CD4-positive, CD25-positive, alpha-beta regulatory T cell (primary cell): ENCODE measurements at regions not wholly inside any gene's neighbourhood (a gene's known extent, or its start where the extent isn't known, plus 50 kb on each side); places are given as distances from the start of the nearest gene placed in this dataset.
"Not testable (repeated sequence)": the region's sequence is repeated elsewhere in the genome, so short reads cannot be mapped to it uniquely, and the experiment has no call there.

Experiments
- ATAC-seq, 2 donors: fragments of 150-1000 bp; cut with Tn5 transposase; one replicate each; pipeline ENCODE4 v1.10.0; 2021; ENCODE audit warnings: low read depth in 2 of 2, moderate number of reproducible peaks in 2 of 2, moderate library complexity in 1 of 2
- DNase-seq, 3 donors: peaks; one replicate each; pipeline versions ENCODE4 v3.0.0 to v3.0.0-alpha.2; 2012 to 2022; ENCODE audit warnings: mixed read lengths in 1 of 3
- H3K27ac ChIP-seq: one replicate; pipeline ENCODE4 v1.7.0; 2013; ENCODE audit warnings: mild to moderate bottlenecking, low read length; ENCODE audit not compliant: insufficient read depth, poor library complexity, severe bottlenecking
- H3K27me3 ChIP-seq: one replicate; pipeline ENCODE4 v1.7.0; 2013; ENCODE audit warnings: low read length; ENCODE audit not compliant: control insufficient read depth, insufficient read depth
- H3K36me3 ChIP-seq: one replicate; pipeline ENCODE4 v1.7.0; 2013; ENCODE audit warnings: mild to moderate bottlenecking, low read length, moderate library complexity; ENCODE audit not compliant: control insufficient read depth, insufficient read depth
- H3K4me1 ChIP-seq: 2 replicates; pipeline ENCODE4 v1.7.0; 2013; ENCODE audit warnings: mild to moderate bottlenecking, low read length; ENCODE audit not compliant: insufficient read depth, control insufficient read depth, poor library complexity, severe bottlenecking
- H3K4me3 ChIP-seq: one replicate; pipeline ENCODE4 v1.7.0; 2013; ENCODE audit warnings: low read depth, mild to moderate bottlenecking, low read length, moderate library complexity
- H3K9me3 ChIP-seq, 2 experiments: 1 replicate in 1 of 2; 2 replicates in 1 of 2; pipeline ENCODE4 v1.7.0; 2013; ENCODE audit warnings: low read length in 2 of 2, mild to moderate bottlenecking in 1 of 2, moderate library complexity in 1 of 2; ENCODE audit not compliant: control insufficient read depth in 2 of 2
- H3K27ac Mint-ChIP-seq, 3 donors: one replicate each; pipeline ENCODE4 v1.8.0; 2020 to 2022; ENCODE audit warnings: mild to moderate bottlenecking in 3 of 3, mixed read lengths in 3 of 3, moderate library complexity in 2 of 3
- H3K27me3 Mint-ChIP-seq: one replicate; pipeline ENCODE4 v1.8.0; 2022; ENCODE audit warnings: mild to moderate bottlenecking, mixed read lengths
- H3K36me3 Mint-ChIP-seq: one replicate; pipeline ENCODE4 v1.8.0; 2020; ENCODE audit warnings: mixed read lengths
- H3K4me1 Mint-ChIP-seq, 4 donors: one replicate each; pipeline ENCODE4 v1.8.0; 2020 to 2022; ENCODE audit warnings: mixed read lengths in 4 of 4, mild to moderate bottlenecking in 1 of 4
- H3K4me3 Mint-ChIP-seq, 4 donors: one replicate each; pipeline ENCODE4 v1.8.0; 2020 to 2022; ENCODE audit warnings: mild to moderate bottlenecking in 4 of 4, mixed read lengths in 4 of 4, moderate library complexity in 3 of 4
- H3K9me3 Mint-ChIP-seq, 7 donors: one replicate each; pipeline ENCODE4 v1.8.0; 2020 to 2022; ENCODE audit warnings: mixed read lengths in 7 of 7, mild to moderate bottlenecking in 3 of 7, moderate library complexity in 2 of 7

GRCh38 chr1:245060684-245061374, 94.0 kb upstream of the KIF26B start:
- no peaks in the 10 kb centered on the region for H3K36me3 Mint-ChIP-seq
- Histone ChIP-seq H3K4me3 (no peak overlapping the region), H3K27me3 (no peaks in the 10 kb centered on the region), H3K36me3 (no peaks in the 10 kb centered on the region), H3K9me3 (no peaks in the 10 kb centered on the region), H3K4me1 (no peaks in the 10 kb centered on the region), H3K27ac (no peak overlapping the region)
- H3K4me1 Mint-ChIP-seq, result no peaks in the 10 kb centered on the region
- no peaks in the 10 kb centered on the region for H3K9me3 Mint-ChIP-seq
- DNase-seq, result no peak
- H3K4me3 Mint-ChIP-seq, result no peak overlapping the region
- H3K27me3 Mint-ChIP-seq, result no peaks in the 10 kb centered on the region
- H3K27ac Mint-ChIP-seq, result no peak overlapping the region
- no peak for ATAC-seq

DNA sequence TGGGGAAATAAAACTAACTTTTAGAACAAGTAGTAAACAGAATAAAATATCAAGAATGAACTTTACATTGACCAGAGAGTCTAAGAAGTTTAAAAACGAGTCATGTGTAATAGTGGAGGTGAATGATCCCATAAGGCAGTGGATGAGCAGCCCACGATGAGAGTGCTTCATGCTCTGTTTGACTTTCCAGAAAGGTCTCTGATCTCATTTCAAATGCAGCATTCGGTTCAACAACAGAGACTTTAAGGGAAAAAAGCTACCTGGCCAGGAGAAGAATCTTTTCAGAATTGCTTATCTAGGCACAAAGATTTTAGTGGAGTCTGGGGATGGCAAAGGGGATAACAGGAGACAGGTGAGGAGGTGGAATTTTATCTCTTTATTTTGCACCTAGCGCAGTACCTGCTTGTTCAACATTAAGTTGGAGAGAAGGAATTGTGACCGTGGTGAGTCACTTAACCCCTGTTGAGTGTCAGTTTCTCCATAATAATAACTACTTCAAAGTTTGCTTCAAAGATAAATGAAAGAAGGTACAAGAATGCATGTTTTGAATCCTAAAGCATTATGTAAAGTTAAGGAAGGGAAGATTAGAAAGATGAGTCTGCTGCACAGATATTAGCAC, 94.9 kb upstream of the KIF26B start:
- Mint-ChIP-seq H3K4me3 (no peak overlapping the region), H3K9me3 (no peaks in the 10 kb centered on the region), H3K27ac (no peak overlapping the region), H3K4me1 (no peaks in the 10 kb centered on the region), H3K27me3 (no peaks in the 10 kb centered on the region), H3K36me3 (no peaks in the 10 kb centered on the region)
- no peaks in the 10 kb centered on the region for H3K36me3 ChIP-seq
- no peak for DNase-seq
- H3K4me1 ChIP-seq, result no peaks in the 10 kb centered on the region
- H3K27ac ChIP-seq, result no peak overlapping the region
- no peaks in the 10 kb centered on the region for H3K9me3 ChIP-seq
- no peak for ATAC-seq
- no peaks in the 10 kb centered on the region for H3K27me3 ChIP-seq
- H3K4me3 ChIP-seq, result no peak overlapping the region

DNA sequence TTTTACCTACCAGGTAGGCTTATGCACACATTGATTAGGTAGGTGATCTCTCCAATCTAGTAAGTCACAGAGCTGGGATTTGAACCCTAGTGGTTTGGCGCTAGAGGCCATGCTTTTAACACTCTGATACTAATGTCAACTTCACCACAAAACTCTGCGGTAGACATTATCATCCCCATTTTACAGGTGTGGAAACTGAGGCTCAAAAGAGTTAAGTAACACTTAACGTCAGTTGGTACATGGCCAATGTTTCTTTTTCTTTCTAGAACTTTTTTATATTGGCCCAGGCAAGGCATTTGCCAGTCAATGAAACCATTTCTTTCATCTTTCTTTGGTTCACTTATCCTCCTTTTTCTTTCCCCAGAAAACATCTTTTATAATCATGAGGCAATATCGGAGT, 95.9 kb upstream of the KIF26B start:
- Histone ChIP-seq H3K4me3 (no peak overlapping the region), H3K27me3 (no peaks in the 10 kb centered on the region), H3K9me3 (no peaks in the 10 kb centered on the region), H3K27ac (no peak overlapping the region), H3K4me1 (no peaks in the 10 kb centered on the region), H3K36me3 (no peaks in the 10 kb centered on the region)
- H3K4me1 Mint-ChIP-seq, result no peaks in the 10 kb centered on the region
- no peak for ATAC-seq
- H3K9me3 Mint-ChIP-seq, result no peaks in the 10 kb centered on the region
- no peaks in the 10 kb centered on the region for H3K27me3 Mint-ChIP-seq
- H3K27ac Mint-ChIP-seq, result no peak overlapping the region
- no peak overlapping the region for H3K4me3 Mint-ChIP-seq
- H3K36me3 Mint-ChIP-seq, result no peaks in the 10 kb centered on the region
- DNase-seq, result no peak

- no peaks in the 10 kb centered on the region for H3K9me3 Mint-ChIP-seq
- ATAC-seq (no peak), DNase-seq (no peak)
- no peaks in the 10 kb centered on the region for H3K4me1 Mint-ChIP-seq
- H3K4me1 ChIP-seq, result no peaks in the 10 kb centered on the region
- no peak overlapping the region for H3K27ac ChIP-seq
- H3K36me3 ChIP-seq, result no peaks in the 10 kb centered on the region
- no peak overlapping the region for H3K4me3 ChIP-seq
- H3K27ac Mint-ChIP-seq, result no peak overlapping the region
- H3K9me3 ChIP-seq, result no peaks in the 10 kb centered on the region
- no peaks in the 10 kb centered on the region for H3K27me3 ChIP-seq
- no peaks in the 10 kb centered on the region for H3K36me3 Mint-ChIP-seq
- H3K4me3 Mint-ChIP-seq, result no peak overlapping the region
- H3K27me3 Mint-ChIP-seq, result no peaks in the 10 kb centered on the region
Observed at GRCh38 chr1:245058436-245058835, 96.3 kb upstream of the KIF26B start.

- no peak overlapping the region for H3K4me3 Mint-ChIP-seq
- no peaks in the 10 kb centered on the region for H3K36me3 ChIP-seq
- H3K27me3 ChIP-seq, result no peaks in the 10 kb centered on the region
- DNase-seq (no peak), ATAC-seq (no peak)
- H3K27me3 Mint-ChIP-seq, result no peaks in the 10 kb centered on the region
- no peaks in the 10 kb centered on the region for H3K4me1 ChIP-seq
- H3K9me3 Mint-ChIP-seq, result no peaks in the 10 kb centered on the region
- H3K9me3 ChIP-seq, result no peaks in the 10 kb centered on the region
- H3K4me3 ChIP-seq, result no peak overlapping the region
- no peak overlapping the region for H3K27ac ChIP-seq
- H3K4me1 Mint-ChIP-seq, result peaks cover 0 to 5% (median 2%) of the 10 kb centered on the region in 4 donors
- H3K36me3 Mint-ChIP-seq, result no peaks in the 10 kb centered on the region
- no peak overlapping the region for H3K27ac Mint-ChIP-seq
Observed at GRCh38 chr1:245056913-245057312, 97.9 kb upstream of the KIF26B start.

GRCh38 chr1:245056296-245056695, 98.5 kb upstream of the KIF26B start:
- peaks cover 6 to 11% (median 7%) of the 10 kb centered on the region in 4 donors for H3K4me1 Mint-ChIP-seq
- not testable (repeated sequence) for H3K27ac Mint-ChIP-seq, H3K27ac ChIP-seq, H3K4me3 Mint-ChIP-seq, H3K9me3 Mint-ChIP-seq, H3K4me3 ChIP-seq, H3K4me1 ChIP-seq, H3K36me3 ChIP-seq, ATAC-seq, H3K27me3 Mint-ChIP-seq, H3K27me3 ChIP-seq, H3K36me3 Mint-ChIP-seq, H3K9me3 ChIP-seq, DNase-seq

GRCh38 chr1:245055752-245056151, 99.0 kb upstream of the KIF26B start:
- DNase-seq (no peak), ATAC-seq (no peak)
- H3K27ac Mint-ChIP-seq, result peak overlapping the region in 1 of 3 donors; percentile 11
- H3K36me3 ChIP-seq, result no peaks in the 10 kb centered on the region
- H3K9me3 Mint-ChIP-seq, result no peaks in the 10 kb centered on the region
- no peaks in the 10 kb centered on the region for H3K4me1 ChIP-seq
- H3K27me3 ChIP-seq, result no peaks in the 10 kb centered on the region
- no peak overlapping the region for H3K27ac ChIP-seq
- peaks cover 6 to 14% (median 9%) of the 10 kb centered on the region in 4 donors for H3K4me1 Mint-ChIP-seq
- H3K4me3 ChIP-seq, result no peak overlapping the region
- H3K36me3 Mint-ChIP-seq, result no peaks in the 10 kb centered on the region
- no peaks in the 10 kb centered on the region for H3K9me3 ChIP-seq
- H3K27me3 Mint-ChIP-seq, result no peaks in the 10 kb centered on the region
- no peak overlapping the region for H3K4me3 Mint-ChIP-seq
